Heart right ventricle (tissue), 16 donors: ENCODE measurements at regions not wholly inside any gene's neighbourhood (a gene's known extent, or its start where the extent isn't known, plus 50 kb on each side); places are given as distances from the start of the nearest gene placed in this dataset.

Source experiments
- ATAC-seq, 8 donors: fragments of 200-7000 bp; cut with Tn5 transposase; one replicate each; pipeline ENCODE4 v1.9.1; 2020; ENCODE audit warnings: mild to moderate bottlenecking in 8 of 8, moderate library complexity in 8 of 8, moderate number of reproducible peaks in 1 of 8
- DNase-seq, 2 donors: peaks; one replicate each; pipeline ENCODE4 v3.0.0-alpha.2; 2020
- H3K27ac ChIP-seq, 10 donors: fragments of 200-600 bp; sonication (generic) in 2 of 10; one replicate each; pipeline versions ENCODE4 v1.5.0 to v1.8.0; 2020 to 2022; ENCODE audit warnings: mild to moderate bottlenecking in 3 of 10
- H3K27me3 ChIP-seq, 7 donors: fragments of 200-600 bp; one replicate each; pipeline ENCODE4 v1.8.0; 2021 to 2022; ENCODE audit warnings: mild to moderate bottlenecking in 2 of 7
- H3K36me3 ChIP-seq, 9 donors: fragments of 200-600 bp; sonication (generic) in 1 of 9; one replicate each; pipeline versions ENCODE4 v1.5.0 to v1.8.0; 2020 to 2022; ENCODE audit warnings: mild to moderate bottlenecking in 2 of 9
- H3K4me1 ChIP-seq, 9 donors: fragments of 200-600 bp; sonication (generic) in 1 of 9; one replicate each; pipeline versions ENCODE4 v1.5.0 to v1.8.0; 2020 to 2022; ENCODE audit warnings: mild to moderate bottlenecking in 4 of 9
- H3K4me3 ChIP-seq, 10 donors: fragments of 200-600 bp; sonication (generic) in 2 of 10; one replicate each; pipeline versions ENCODE4 v1.5.0 to v1.8.0; 2020 to 2022; ENCODE audit warnings: mild to moderate bottlenecking in 7 of 10, moderate library complexity in 2 of 10
- H3K9me3 ChIP-seq, 11 donors: fragments of 200-600 bp in 10 of 11; sonication (generic) in 2 of 11; one replicate each; pipeline versions ENCODE4 v1.5.0 to v1.8.0; 2013 to 2022; ENCODE audit warnings: mild to moderate bottlenecking in 2 of 11, control low read depth in 1 of 11, moderate library complexity in 1 of 11
- CTCF ChIP-seq, 9 donors: fragments of 200-600 bp; sonication (generic) in 2 of 9; IDR thresholded peaks; one replicate each; pipeline versions ENCODE4 v1.5.0 to v1.8.0; 2021 to 2022; ENCODE audit warnings: antibody characterized with exemption in 9 of 9, mild to moderate bottlenecking in 5 of 9, moderate library complexity in 1 of 9
- WGBS, 2 donors: extraction: QIAGEN DNeasy Blood & Tissue Kit; methylation state at CpG; one replicate each; pipeline ENCODE4 v1.1.7; 2013; ENCODE audit warnings: inconsistent platforms in 1 of 2; 5-methylcytosine and 5-hydroxymethylcytosine counted together
- intact Hi-C, 10 donors: fragments of 100-400 bp; cut with DNase I; formaldehyde crosslinking; loops; one replicate each; pipeline versions ENCODE4 v1.11.1 to v1.14.2; 2022
- donor health status: Arrhythmogenic right ventricular cardiomyopathy.
- donor health status: ischemic (EF 13 %, LVEDD 7.1; RV severe dilation, severe dysfunction).
- donor health status: healthy with polysubstance abuse.
- donor health status: DM: no; HTN: yes; CAD: no.
- donor health status: DM: no; HTN: no; CAD: no.
- donor health status: ischemic (EF 25% LVEDD 6.9; RV normal size, moderate dysfunction).
- donor health status: ischemic (EF 25% LVEDD 5.7; RV mildly dilated, moderate dysfunction).
- donor health status: healthy.
- donor health status: DM: yes; HTN: yes; CAD: no.
- donor health status: Ischemic cardiomyopathy.
- donor health status: ischemic (EF 35%, LVEDD 5.7; RV mildly dilated, moderate dysfunction).
- donor health status: nonischemic (EF 11% LVEDD 7.7; RV severe dilation, severe dysfunction).
- donor health status: DM: yes; HTN: yes; CAD: no.
- donor health status: PGD.
- donor health status: ischemic (EF 29% LVEDD 5.4; RV normal size, mild dysfunction).
- donor health status: nonischemic (EF 23%, LVEDD 6.1; RV moderate dilation, normal function).

GRCh38 chr2:222043897-222044296 is 254.9 kb downstream of the PAX3 start:
- no peak overlapping the region for H3K4me3 ChIP-seq
- H3K9me3 ChIP-seq, result no peaks in the 10 kb centered on the region
- TF ChIP-seq CTCF (IDR thresholded peaks at IDR 0.05), result no peak
- ATAC-seq (no peak), DNase-seq (no peak)
- WGBS, 2 donors, result 79 to 85% methylated on average over 4 of the region's 4 CpGs
- no peaks in the 10 kb centered on the region for H3K36me3 ChIP-seq
- no peaks in the 10 kb centered on the region for H3K4me1 ChIP-seq
- H3K27ac ChIP-seq, result no peak overlapping the region
- peaks cover 0 to 35% (median 22%) of the 10 kb centered on the region in 7 donors for H3K27me3 ChIP-seq
- intact Hi-C loops, result no loop called here

- H3K27ac ChIP-seq, result no peak overlapping the region
- no peaks in the 10 kb centered on the region for H3K4me1 ChIP-seq
- ATAC-seq (no peak), DNase-seq (no peak)
- no peak overlapping the region for H3K4me3 ChIP-seq
- no peaks in the 10 kb centered on the region for H3K36me3 ChIP-seq
- intact Hi-C loops, result no loop called here
- no peak for TF ChIP-seq CTCF (IDR thresholded peaks at IDR 0.05)
- H3K9me3 ChIP-seq, result no peaks in the 10 kb centered on the region
- H3K27me3 ChIP-seq, result peaks cover 0 to 26% (median 15%) of the 10 kb centered on the region in 7 donors
- 48 to 53% methylated on average over 4 of the region's 4 CpGs for WGBS, 2 donors
Observed at GRCh38 chr2:222042666-222043065, 256.1 kb downstream of the PAX3 start.

GRCh38 chr2:222040333-222040732 is 258.5 kb downstream of the PAX3 start:
- ATAC-seq, result no peak
- no peak overlapping the region for H3K4me3 ChIP-seq
- H3K9me3 ChIP-seq, result no peaks in the 10 kb centered on the region
- DNase-seq, result no peak
- no peak for TF ChIP-seq CTCF (IDR thresholded peaks at IDR 0.05)
- intact Hi-C loops, result no loop called here
- peaks cover 0 to 11% (median 4%) of the 10 kb centered on the region in 7 donors for H3K27me3 ChIP-seq
- H3K27ac ChIP-seq, result no peak overlapping the region
- 85 to 87% methylated on average over 2 of the region's 2 CpGs for WGBS, 2 donors
- H3K4me1 ChIP-seq, result no peaks in the 10 kb centered on the region
- no peaks in the 10 kb centered on the region for H3K36me3 ChIP-seq

- H3K27me3 ChIP-seq, result peaks cover 0 to 11% (median 4%) of the 10 kb centered on the region in 7 donors
- H3K4me3 ChIP-seq, result no peak overlapping the region
- DNase-seq (no peak), ATAC-seq (no peak)
- no peak overlapping the region for H3K27ac ChIP-seq
- H3K9me3 ChIP-seq, result no peaks in the 10 kb centered on the region
- no peak for TF ChIP-seq CTCF (IDR thresholded peaks at IDR 0.05)
- H3K36me3 ChIP-seq, result no peaks in the 10 kb centered on the region
- WGBS, 2 donors, result 69 to 72% methylated on average over 3 of the region's 3 CpGs
- H3K4me1 ChIP-seq, result no peaks in the 10 kb centered on the region
- intact Hi-C loops, result no loop called here
Observed at GRCh38 chr2:222039821-222040220, 259.0 kb downstream of the PAX3 start.
